GM12874 (cell line): ENCODE measurements at regions not wholly inside any gene's neighbourhood (a gene's known extent, or its start where the extent isn't known, plus 50 kb on each side); places are given as distances from the start of the nearest gene placed in this dataset.

Experiments
- TF ChIP-seq, protein P1 (sequence below): IDR thresholded peaks from 2 replicates; pipeline ENCODE4 v1.5.1; 2011; ENCODE audit warnings: low read depth, mild to moderate bottlenecking, control low read depth, low read length, moderate library complexity; ENCODE audit not compliant: insufficient read depth

DNA sequence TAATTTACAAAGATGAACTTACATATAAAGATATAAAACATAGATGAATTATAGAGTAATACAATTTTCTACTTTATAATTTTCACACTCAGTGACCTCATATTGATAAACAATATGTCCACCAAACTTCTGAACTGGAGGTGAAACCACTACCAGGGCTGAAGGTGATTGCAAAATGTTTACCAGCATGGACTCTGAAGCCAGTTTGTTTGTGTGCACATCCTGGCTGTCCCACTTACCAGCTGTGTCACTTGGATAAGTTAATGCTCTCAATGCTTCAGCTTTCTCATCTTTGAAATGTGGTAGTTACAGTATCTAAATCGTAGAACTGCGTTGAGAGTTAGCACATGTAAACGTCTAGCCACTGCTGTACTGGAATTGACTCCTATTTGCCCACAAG lies 392.6 kb downstream of the HNRNPD start:
- TF ChIP-seq, protein P1, sequence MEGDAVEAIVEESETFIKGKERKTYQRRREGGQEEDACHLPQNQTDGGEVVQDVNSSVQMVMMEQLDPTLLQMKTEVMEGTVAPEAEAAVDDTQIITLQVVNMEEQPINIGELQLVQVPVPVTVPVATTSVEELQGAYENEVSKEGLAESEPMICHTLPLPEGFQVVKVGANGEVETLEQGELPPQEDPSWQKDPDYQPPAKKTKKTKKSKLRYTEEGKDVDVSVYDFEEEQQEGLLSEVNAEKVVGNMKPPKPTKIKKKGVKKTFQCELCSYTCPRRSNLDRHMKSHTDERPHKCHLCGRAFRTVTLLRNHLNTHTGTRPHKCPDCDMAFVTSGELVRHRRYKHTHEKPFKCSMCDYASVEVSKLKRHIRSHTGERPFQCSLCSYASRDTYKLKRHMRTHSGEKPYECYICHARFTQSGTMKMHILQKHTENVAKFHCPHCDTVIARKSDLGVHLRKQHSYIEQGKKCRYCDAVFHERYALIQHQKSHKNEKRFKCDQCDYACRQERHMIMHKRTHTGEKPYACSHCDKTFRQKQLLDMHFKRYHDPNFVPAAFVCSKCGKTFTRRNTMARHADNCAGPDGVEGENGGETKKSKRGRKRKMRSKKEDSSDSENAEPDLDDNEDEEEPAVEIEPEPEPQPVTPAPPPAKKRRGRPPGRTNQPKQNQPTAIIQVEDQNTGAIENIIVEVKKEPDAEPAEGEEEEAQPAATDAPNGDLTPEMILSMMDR, result no peak

- TF ChIP-seq, protein P1, result no peak
These were observed 399.3 kb downstream of the HNRNPD start for GRCh38 chr4:81974523-81974922.

DNA sequence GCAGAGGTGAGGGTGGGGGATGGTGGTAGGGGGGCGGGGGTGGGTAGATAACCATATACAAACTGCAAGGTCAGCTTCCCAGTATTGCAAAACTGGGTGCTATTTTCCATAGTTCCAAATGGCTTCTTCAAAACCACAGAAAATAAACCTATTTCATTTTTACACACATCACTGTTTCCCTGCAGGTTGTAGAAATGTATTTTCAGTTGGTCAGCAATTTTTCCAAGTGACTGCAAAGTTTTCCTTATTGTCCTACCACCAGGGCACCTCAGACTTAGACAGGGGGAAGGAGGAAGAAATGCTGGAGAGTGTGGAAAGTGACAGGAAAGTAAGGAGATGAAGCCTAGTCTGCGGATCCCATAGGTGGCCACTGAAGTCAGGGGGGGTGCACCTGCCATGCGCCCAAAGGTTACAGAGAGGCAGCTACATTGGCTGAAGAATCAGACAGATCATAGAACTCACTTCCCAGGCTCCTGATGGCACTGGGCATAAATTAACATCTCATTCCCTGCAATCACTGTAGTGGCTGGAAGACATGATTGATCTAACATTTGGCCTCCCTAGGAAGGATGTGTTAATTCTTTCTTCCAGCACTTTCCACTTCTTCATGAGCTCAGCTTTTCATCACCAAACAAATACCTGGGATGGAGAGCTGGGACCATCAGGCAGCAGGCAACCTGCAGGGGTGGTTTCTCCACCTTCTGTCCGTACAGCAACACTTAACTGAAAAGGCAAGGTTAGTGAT lies 402.0 kb downstream of the HNRNPD start:
- TF ChIP-seq, protein P1, result no peak

DNA sequence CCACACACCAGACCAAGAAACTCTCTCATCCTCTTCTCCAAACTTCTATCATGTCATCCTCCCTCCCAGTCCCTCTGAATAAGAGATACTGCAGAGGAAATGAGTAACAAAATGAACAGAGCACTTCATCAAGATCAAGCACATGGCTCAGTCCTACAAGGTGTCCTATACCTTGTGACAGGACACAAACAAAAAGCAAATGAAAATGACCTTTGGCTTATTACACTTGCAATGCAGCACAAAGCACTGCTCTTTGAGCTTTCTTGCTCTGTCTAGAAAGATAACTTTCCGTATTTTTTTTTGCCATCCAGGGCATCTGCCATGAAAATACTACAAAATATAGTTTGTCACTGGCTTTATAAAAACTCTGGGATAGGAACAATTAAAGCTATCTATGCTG lies 402.7 kb downstream of the HNRNPD start:
- TF ChIP-seq, protein P1, result no peak

GRCh38 chr4:81970454-81970853 lies 403.3 kb downstream of the HNRNPD start:
- TF ChIP-seq, protein P1, result no peak

- TF ChIP-seq, protein P1, result no peak
These were observed 407.1 kb downstream of the HNRNPD start for GRCh38 chr4:81966676-81967075.

GRCh38 chr4:81965911-81966310 lies 407.9 kb downstream of the HNRNPD start:
- TF ChIP-seq, protein P1, result no peak
